Vagina (tissue), 2 donors: ENCODE measurements at regions not wholly inside any gene's neighbourhood (a gene's known extent, or its start where the extent isn't known, plus 50 kb on each side); places are given as distances from the start of the nearest gene placed in this dataset.

Experiments
- DNase-seq, 2 donors: peaks; one replicate each; pipeline ENCODE4 v3.0.0-alpha.2; 2017; ENCODE audit errors: extremely low spot score in 2 of 2
- H3K27ac ChIP-seq: fragments of 200-600 bp; sonication (generic); one replicate; pipeline ENCODE4 v1.5.1; 2019
- H3K27me3 ChIP-seq: fragments of 200-600 bp; sonication (generic); one replicate; pipeline ENCODE4 v1.5.1; 2019
- H3K36me3 ChIP-seq, 2 donors: fragments of 200-600 bp; sonication (generic); one replicate each; pipeline ENCODE4 v1.5.1; 2017 to 2019
- H3K4me1 ChIP-seq: fragments of 200-600 bp; sonication (generic); one replicate; pipeline ENCODE4 v1.5.1; 2019
- H3K4me3 ChIP-seq, 2 donors: fragments of 200-600 bp; sonication (generic); 1 replicate in 1 of 2; 2 replicates in 1 of 2; pipeline ENCODE4 v1.5.1; 2016 to 2019
- H3K9me3 ChIP-seq: fragments of 200-600 bp; sonication (generic); one replicate; pipeline ENCODE4 v1.5.1; 2019
- POLR2A ChIP-seq, 2 donors: fragments of 450-650 bp; IDR thresholded peaks; one replicate each; pipeline ENCODE4 v1.6.1; 2017; ENCODE audit warnings: antibody characterized with exemption in 2 of 2, mild to moderate bottlenecking in 2 of 2, moderate library complexity in 2 of 2
- POLR2AphosphoS5 ChIP-seq, 2 donors: sonication (generic); formaldehyde crosslinking; IDR thresholded peaks; one replicate each; pipeline ENCODE4 v1.9.0; 2017; ENCODE audit warnings: antibody characterized with exemption in 2 of 2, mild to moderate bottlenecking in 2 of 2, low read depth in 1 of 2; ENCODE audit not compliant: insufficient read depth in 1 of 2
- intact Hi-C: fragments of 100-400 bp; cut with DNase I; formaldehyde crosslinking; loops from one replicate; pipeline ENCODE4 v1.15.1; 2023
- TF ChIP-seq, protein P1 (sequence below), 3 experiments: fragments of 450-650 bp in 2 of 3; fragments of 200-600 bp in 1 of 3; sonication (generic) in 1 of 3; IDR thresholded peaks; one replicate each; pipeline ENCODE4 v1.5.1; 2017 to 2019; ENCODE audit warnings: antibody characterized with exemption in 3 of 3, mild to moderate bottlenecking in 2 of 3, moderate library complexity in 2 of 3

- no peaks in the 10 kb centered on the region for H3K9me3 ChIP-seq
- no peaks in the 10 kb centered on the region for H3K4me1 ChIP-seq
- no peaks in the 10 kb centered on the region for H3K27me3 ChIP-seq
- H3K27ac ChIP-seq: no peak overlapping the region
- DNase-seq: no peak
- no peaks in the 10 kb centered on the region for H3K36me3 ChIP-seq
- TF ChIP-seq, protein P1, sequence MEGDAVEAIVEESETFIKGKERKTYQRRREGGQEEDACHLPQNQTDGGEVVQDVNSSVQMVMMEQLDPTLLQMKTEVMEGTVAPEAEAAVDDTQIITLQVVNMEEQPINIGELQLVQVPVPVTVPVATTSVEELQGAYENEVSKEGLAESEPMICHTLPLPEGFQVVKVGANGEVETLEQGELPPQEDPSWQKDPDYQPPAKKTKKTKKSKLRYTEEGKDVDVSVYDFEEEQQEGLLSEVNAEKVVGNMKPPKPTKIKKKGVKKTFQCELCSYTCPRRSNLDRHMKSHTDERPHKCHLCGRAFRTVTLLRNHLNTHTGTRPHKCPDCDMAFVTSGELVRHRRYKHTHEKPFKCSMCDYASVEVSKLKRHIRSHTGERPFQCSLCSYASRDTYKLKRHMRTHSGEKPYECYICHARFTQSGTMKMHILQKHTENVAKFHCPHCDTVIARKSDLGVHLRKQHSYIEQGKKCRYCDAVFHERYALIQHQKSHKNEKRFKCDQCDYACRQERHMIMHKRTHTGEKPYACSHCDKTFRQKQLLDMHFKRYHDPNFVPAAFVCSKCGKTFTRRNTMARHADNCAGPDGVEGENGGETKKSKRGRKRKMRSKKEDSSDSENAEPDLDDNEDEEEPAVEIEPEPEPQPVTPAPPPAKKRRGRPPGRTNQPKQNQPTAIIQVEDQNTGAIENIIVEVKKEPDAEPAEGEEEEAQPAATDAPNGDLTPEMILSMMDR (IDR thresholded peaks at IDR 0.05): no peak
- TF ChIP-seq POLR2AphosphoS5 (IDR thresholded peaks at IDR 0.05; ENCODE audit: insufficient read depth in 1 of 2, low read depth in 1 of 2): no peak
- no peak for TF ChIP-seq POLR2A (IDR thresholded peaks at IDR 0.05)
- no peak overlapping the region for H3K4me3 ChIP-seq
- intact Hi-C loops: no loop called here
Measured at GRCh38 chr13:108369412-108369811, 99.9 kb downstream of the TNFSF13B start.

- intact Hi-C loops: no loop called here
- Histone ChIP-seq H3K27me3 (no peaks in the 10 kb centered on the region), H3K27ac (no peak overlapping the region), H3K4me3 (no peak overlapping the region), H3K4me1 (no peaks in the 10 kb centered on the region), H3K36me3 (no peaks in the 10 kb centered on the region), H3K9me3 (no peaks in the 10 kb centered on the region)
- DNase-seq: no peak
- TF ChIP-seq, protein P1 (IDR thresholded peaks at IDR 0.05): no peak
- no peak for TF ChIP-seq POLR2AphosphoS5 (IDR thresholded peaks at IDR 0.05; ENCODE audit: insufficient read depth in 1 of 2, low read depth in 1 of 2)
- no peak for TF ChIP-seq POLR2A (IDR thresholded peaks at IDR 0.05)
Measured at GRCh38 chr13:108375034-108375433, 105.5 kb downstream of the TNFSF13B start.

GRCh38 chr13:108375772-108376171, 106.3 kb downstream of the TNFSF13B start:
- H3K4me3 ChIP-seq: no peak overlapping the region

GRCh38 chr13:108376308-108376707, 106.8 kb downstream of the TNFSF13B start:
- TF ChIP-seq, protein P1 (IDR thresholded peaks at IDR 0.05): no peak
- TF ChIP-seq POLR2AphosphoS5 (IDR thresholded peaks at IDR 0.05; ENCODE audit: insufficient read depth in 1 of 2, low read depth in 1 of 2): no peak
- no peak for TF ChIP-seq POLR2A (IDR thresholded peaks at IDR 0.05)
- Histone ChIP-seq H3K36me3 (no peaks in the 10 kb centered on the region), H3K27ac (no peak overlapping the region), H3K9me3 (no peaks in the 10 kb centered on the region), H3K27me3 (no peaks in the 10 kb centered on the region), H3K4me1 (no peaks in the 10 kb centered on the region), H3K4me3 (no peak overlapping the region)
- no peak for DNase-seq
- intact Hi-C loops: no loop called here

More at GRCh38 chr13:108375772-108376171, 106.3 kb downstream of the TNFSF13B start:
- no peak for DNase-seq
- H3K27ac ChIP-seq: no peak overlapping the region
- no peaks in the 10 kb centered on the region for H3K36me3 ChIP-seq
- no peaks in the 10 kb centered on the region for H3K9me3 ChIP-seq
- intact Hi-C loops: no loop called here
- H3K27me3 ChIP-seq: no peaks in the 10 kb centered on the region
- TF ChIP-seq, protein P1 (IDR thresholded peaks at IDR 0.05): no peak
- TF ChIP-seq POLR2A (IDR thresholded peaks at IDR 0.05) (no peak), POLR2AphosphoS5 (IDR thresholded peaks at IDR 0.05; ENCODE audit: insufficient read depth in 1 of 2, low read depth in 1 of 2) (no peak)
- H3K4me1 ChIP-seq: no peaks in the 10 kb centered on the region

GRCh38 chr13:108377646-108378206, 108.2 kb downstream of the TNFSF13B start:
- no peaks in the 10 kb centered on the region for H3K4me1 ChIP-seq
- TF ChIP-seq POLR2AphosphoS5 (IDR thresholded peaks at IDR 0.05; ENCODE audit: insufficient read depth in 1 of 2, low read depth in 1 of 2) (no peak), POLR2A (IDR thresholded peaks at IDR 0.05) (no peak)
- TF ChIP-seq, protein P1 (IDR thresholded peaks at IDR 0.05): no peak
- intact Hi-C loops: no loop called here
- no peaks in the 10 kb centered on the region for H3K36me3 ChIP-seq
- no peak overlapping the region for H3K4me3 ChIP-seq
- no peak overlapping the region for H3K27ac ChIP-seq
- no peak for DNase-seq
- no peaks in the 10 kb centered on the region for H3K9me3 ChIP-seq
- no peaks in the 10 kb centered on the region for H3K27me3 ChIP-seq
